Keratinocyte (primary cell): ENCODE measurements at regions not wholly inside any gene's neighbourhood (a gene's known extent, or its start where the extent isn't known, plus 50 kb on each side); places are given as distances from the start of the nearest gene placed in this dataset.

Source experiments
- DNase-seq: peaks from one replicate; pipeline ENCODE4 v3.0.0-alpha.2; 2011; ENCODE audit warnings: low read depth, missing footprints, low spot score
- FAIRE-seq: peaks from 2 replicates; lab custom pipeline; 2011; peaks lifted over from hg19 to GRCh38; lab: Jason Lieb, UNC
- H2AFZ ChIP-seq: 2 replicates; pipeline ENCODE4 v1.6.0; 2012; ENCODE audit warnings: low read length, control low read depth, inconsistent platforms; ENCODE audit not compliant: control insufficient read depth
- H3K27ac ChIP-seq: 2 replicates; pipeline ENCODE4 v1.5.1; 2011; ENCODE audit warnings: low read length; ENCODE audit not compliant: control insufficient read depth, insufficient read depth
- H3K27me3 ChIP-seq: 3 replicates; pipeline ENCODE4 v1.6.0; 2011; ENCODE audit warnings: low read length; ENCODE audit not compliant: control insufficient read depth, insufficient read depth; ENCODE audit errors: extremely low read depth
- H3K36me3 ChIP-seq, 2 experiments: 2 replicates in 1 of 2; 3 replicates in 1 of 2; pipeline ENCODE4 v1.5.1; 2011; ENCODE audit warnings: low read length in 2 of 2, mild to moderate bottlenecking in 1 of 2; ENCODE audit not compliant: control insufficient read depth in 2 of 2, insufficient read depth in 2 of 2; ENCODE audit errors: extremely low read depth in 1 of 2
- H3K4me1 ChIP-seq: 3 replicates; pipeline ENCODE4 v1.5.1; 2011; ENCODE audit warnings: low read length; ENCODE audit not compliant: control insufficient read depth, insufficient read depth; ENCODE audit errors: extremely low read depth
- H3K4me2 ChIP-seq: 3 replicates; pipeline ENCODE4 v1.6.0; 2011; ENCODE audit warnings: low read depth, low read length; ENCODE audit not compliant: control insufficient read depth, insufficient read depth; ENCODE audit errors: extremely low read depth
- H3K4me3 ChIP-seq, 3 experiments: fragments of 200-600 bp in 1 of 3; sonication (generic) in 1 of 3; 2 replicates in 2 of 3; 3 replicates in 1 of 3; pipeline ENCODE4 v1.5.1; 2011 to 2016; ENCODE audit warnings: low read length in 3 of 3, mild to moderate bottlenecking in 3 of 3, control low read depth in 2 of 3, inconsistent platforms in 1 of 3, low read depth in 1 of 3, mixed read lengths in 1 of 3, mixed run types in 1 of 3, moderate library complexity in 1 of 3; ENCODE audit not compliant: control insufficient read depth in 2 of 3, insufficient read depth in 2 of 3; ENCODE audit errors: extremely low read depth in 1 of 3
- H3K79me2 ChIP-seq: 2 replicates; pipeline ENCODE4 v1.6.0; 2012; ENCODE audit warnings: low read length; ENCODE audit not compliant: control insufficient read depth, insufficient read depth
- H3K9ac ChIP-seq: 3 replicates; pipeline ENCODE4 v1.6.0; 2011; ENCODE audit warnings: low read length; ENCODE audit not compliant: control insufficient read depth, insufficient read depth; ENCODE audit errors: extremely low read depth
- H3K9me1 ChIP-seq: 3 replicates; pipeline ENCODE4 v1.6.0; 2011; ENCODE audit warnings: low read length; ENCODE audit not compliant: control insufficient read depth, insufficient read depth; ENCODE audit errors: extremely low read depth
- H3K9me3 ChIP-seq: 2 replicates; pipeline ENCODE4 v1.5.1; 2012; ENCODE audit warnings: low read depth, low read length; ENCODE audit not compliant: control insufficient read depth
- H4K20me1 ChIP-seq: 3 replicates; pipeline ENCODE4 v1.6.0; 2011; ENCODE audit warnings: low read length; ENCODE audit not compliant: control insufficient read depth, insufficient read depth; ENCODE audit errors: extremely low read depth
- EZH2 ChIP-seq: IDR thresholded peaks from one replicate; pipeline ENCODE4 v1.6.1; 2012; ENCODE audit warnings: inconsistent platforms, mild to moderate bottlenecking, low read length, moderate library complexity
- dilution Hi-C: fragments of 300-500 bp; cut with MboI; formaldehyde crosslinking; loops from one replicate; pipeline ENCODE4 v1.7.0; 2020; ENCODE audit warnings: low sequenced_read_pairs; ENCODE audit not compliant: extremely low pct_ligation_motif_present
- TF ChIP-seq, protein P1 (sequence below), 3 experiments: IDR thresholded peaks in 1 of 3; conservative IDR thresholded peaks in 1 of 3; optimal IDR thresholded peaks in 1 of 3; 2 replicates in 2 of 3; 3 replicates in 1 of 3; pipeline versions ENCODE3 to v1.5.1; 2011; ENCODE audit warnings: low read length in 3 of 3, mild to moderate bottlenecking in 3 of 3, moderate library complexity in 2 of 3, control low read depth in 1 of 3, inconsistent platforms in 1 of 3; ENCODE audit not compliant: insufficient read depth in 2 of 3; ENCODE audit errors: extremely low read depth in 1 of 3

DNA sequence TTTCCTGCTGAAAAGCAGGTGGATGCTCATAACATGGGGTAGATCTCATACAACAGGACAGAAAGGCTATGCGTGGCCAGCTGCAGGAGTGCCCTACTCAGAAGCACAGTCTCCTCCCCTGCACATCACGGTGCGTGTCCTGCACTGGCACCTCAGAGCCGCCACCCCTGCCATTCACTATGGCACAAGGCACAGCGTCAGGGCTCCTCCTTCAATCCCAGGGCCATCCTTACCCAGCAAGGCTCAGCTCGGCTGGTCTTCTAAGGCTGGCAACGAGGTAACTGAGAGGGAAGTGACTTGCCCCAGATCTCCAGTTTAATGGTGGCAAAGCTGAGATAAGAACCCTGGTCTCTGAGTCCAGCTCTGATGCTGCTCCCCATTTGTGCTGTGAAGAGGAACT is 97.1 kb downstream of the CPN2 start:
- Histone ChIP-seq H4K20me1 (no peaks in the 10 kb centered on the region), H2AFZ (no peak overlapping the region), H3K4me1 (no peaks in the 10 kb centered on the region), H3K79me2 (no peaks in the 10 kb centered on the region), H3K9me3 (peaks cover 7% of the 10 kb centered on the region), H3K36me3 (no peaks in the 10 kb centered on the region), H3K9ac (no peak overlapping the region), H3K4me2 (no peak overlapping the region), H3K4me3 (no peak overlapping the region), H3K27ac (no peak overlapping the region), H3K27me3 (peaks cover 39% of the 10 kb centered on the region), H3K9me1 (peaks cover 2% of the 10 kb centered on the region)
- dilution Hi-C loops: no loop called here
- TF ChIP-seq, protein P1, sequence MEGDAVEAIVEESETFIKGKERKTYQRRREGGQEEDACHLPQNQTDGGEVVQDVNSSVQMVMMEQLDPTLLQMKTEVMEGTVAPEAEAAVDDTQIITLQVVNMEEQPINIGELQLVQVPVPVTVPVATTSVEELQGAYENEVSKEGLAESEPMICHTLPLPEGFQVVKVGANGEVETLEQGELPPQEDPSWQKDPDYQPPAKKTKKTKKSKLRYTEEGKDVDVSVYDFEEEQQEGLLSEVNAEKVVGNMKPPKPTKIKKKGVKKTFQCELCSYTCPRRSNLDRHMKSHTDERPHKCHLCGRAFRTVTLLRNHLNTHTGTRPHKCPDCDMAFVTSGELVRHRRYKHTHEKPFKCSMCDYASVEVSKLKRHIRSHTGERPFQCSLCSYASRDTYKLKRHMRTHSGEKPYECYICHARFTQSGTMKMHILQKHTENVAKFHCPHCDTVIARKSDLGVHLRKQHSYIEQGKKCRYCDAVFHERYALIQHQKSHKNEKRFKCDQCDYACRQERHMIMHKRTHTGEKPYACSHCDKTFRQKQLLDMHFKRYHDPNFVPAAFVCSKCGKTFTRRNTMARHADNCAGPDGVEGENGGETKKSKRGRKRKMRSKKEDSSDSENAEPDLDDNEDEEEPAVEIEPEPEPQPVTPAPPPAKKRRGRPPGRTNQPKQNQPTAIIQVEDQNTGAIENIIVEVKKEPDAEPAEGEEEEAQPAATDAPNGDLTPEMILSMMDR (optimal IDR thresholded peaks at IDR 0.05 in 1 of 3, IDR thresholded peaks at IDR 0.05 in 1 of 3, conservative IDR thresholded peaks at IDR 0.05 in 1 of 3; ENCODE audit: extremely low read depth in 1 of 3, insufficient read depth in 2 of 3, low read length in 3 of 3): no peak
- TF ChIP-seq EZH2: no peak
- DNase-seq (no peak), FAIRE-seq (no peak)

DNA sequence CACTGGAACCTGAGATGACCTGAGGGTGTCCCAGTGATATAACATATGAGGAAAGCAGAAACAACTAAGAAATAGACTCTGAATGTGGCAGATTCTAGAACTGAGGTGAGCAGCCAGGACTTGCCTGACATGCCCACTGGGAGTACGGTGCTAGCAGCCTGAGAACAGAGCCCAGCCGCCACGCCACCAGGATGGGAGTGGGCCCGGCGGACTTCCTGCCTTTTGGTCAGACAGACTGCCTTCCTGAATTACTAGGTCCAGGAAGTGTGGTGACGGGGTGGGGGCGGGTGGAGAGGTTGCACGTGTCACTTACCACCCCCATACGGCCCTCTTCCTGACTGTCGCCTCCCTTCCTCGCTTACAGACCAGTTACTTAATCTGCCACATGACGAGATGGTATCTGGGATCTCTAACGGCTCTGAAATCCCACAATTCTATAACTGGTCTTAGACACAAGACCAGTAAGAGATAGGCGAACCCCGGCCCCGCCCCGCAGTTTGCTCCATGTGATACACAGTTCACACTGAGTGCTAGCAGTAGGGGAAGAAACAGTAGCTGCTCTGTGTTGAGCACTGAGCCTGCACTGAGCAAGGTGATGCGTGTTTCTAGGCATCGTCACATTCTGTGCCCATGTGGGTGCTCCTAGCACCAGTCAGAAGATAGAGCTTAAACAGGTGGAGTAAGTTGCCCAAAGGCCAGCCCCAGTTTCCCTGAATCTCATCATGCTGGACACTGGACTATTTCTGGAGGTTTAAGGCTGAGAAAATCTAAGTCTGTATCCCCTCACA is 95.7 kb downstream of the CPN2 start:
- DNase-seq (no peak), FAIRE-seq (no peak)
- Histone ChIP-seq H3K36me3 (no peaks in the 10 kb centered on the region), H3K9me1 (peaks cover 2% of the 10 kb centered on the region), H3K27ac (no peak overlapping the region), H3K4me1 (no peaks in the 10 kb centered on the region), H3K4me2 (no peak overlapping the region), H3K79me2 (no peaks in the 10 kb centered on the region), H4K20me1 (no peaks in the 10 kb centered on the region), H3K27me3 (peaks cover 26% of the 10 kb centered on the region), H2AFZ (no peak overlapping the region), H3K9me3 (peaks cover 7% of the 10 kb centered on the region), H3K9ac (no peak overlapping the region), H3K4me3 (no peak overlapping the region)
- TF ChIP-seq, protein P1 (optimal IDR thresholded peaks at IDR 0.05 in 1 of 3, IDR thresholded peaks at IDR 0.05 in 1 of 3, conservative IDR thresholded peaks at IDR 0.05 in 1 of 3; ENCODE audit: extremely low read depth in 1 of 3, insufficient read depth in 2 of 3, low read length in 3 of 3): no peak
- no peak for TF ChIP-seq EZH2
- dilution Hi-C loops: no loop called here
